CD4-positive, alpha-beta memory T cell (primary cell): ENCODE measurements at regions not wholly inside any gene's neighbourhood (a gene's known extent, or its start where the extent isn't known, plus 50 kb on each side); places are given as distances from the start of the nearest gene placed in this dataset.

Source experiments
- CTCF ChIA-PET: fragments of 350-600 bp; sonication (Branson Sonifier 250); formaldehyde crosslinking; loops from one replicate; lab custom pipeline; 2021; ENCODE audit warnings: inconsistent platforms; ENCODE audit not compliant: partially characterized antibody; lab: Charles Lee
- POLR2A ChIA-PET: fragments of 350-600 bp; sonication (Branson Sonifier 250); formaldehyde crosslinking; loops from one replicate; lab custom pipeline; 2021; ENCODE audit not compliant: partially characterized antibody; lab: Charles Lee
- DNase-seq, 5 donors: peaks; one replicate each; pipeline versions ENCODE4 v3.0.0 to v3.0.0-alpha.2; 2020 to 2022; ENCODE audit warnings: mixed read lengths in 1 of 5
- H3K27ac ChIP-seq: one replicate; pipeline ENCODE4 v1.7.0; 2013; ENCODE audit warnings: low read depth, low read length
- H3K27me3 ChIP-seq: 2 replicates; pipeline ENCODE4 v1.7.0; 2013; ENCODE audit warnings: mild to moderate bottlenecking, low read length, moderate library complexity; ENCODE audit not compliant: insufficient read depth
- H3K36me3 ChIP-seq: 2 replicates; pipeline ENCODE4 v1.7.0; 2013; ENCODE audit warnings: mild to moderate bottlenecking, low read length, moderate library complexity; ENCODE audit not compliant: insufficient read depth
- H3K4me1 ChIP-seq: 2 replicates; pipeline ENCODE4 v1.7.0; 2013; ENCODE audit warnings: mild to moderate bottlenecking, low read length, moderate library complexity; ENCODE audit not compliant: insufficient read depth
- H3K4me3 ChIP-seq, 2 donors: one replicate each; pipeline ENCODE4 v1.7.0; 2013; ENCODE audit warnings: low read length in 2 of 2, mild to moderate bottlenecking in 1 of 2
- H3K9me3 ChIP-seq, 2 donors: one replicate each; pipeline ENCODE4 v1.7.0; 2013; ENCODE audit warnings: low read length in 2 of 2, control low read depth in 1 of 2; ENCODE audit not compliant: control insufficient read depth in 1 of 2
- H3K27ac Mint-ChIP-seq, 7 donors: one replicate each; pipeline ENCODE4 v1.8.0; 2020 to 2021; ENCODE audit warnings: mixed read lengths in 7 of 7, mild to moderate bottlenecking in 6 of 7, inconsistent platforms in 3 of 7, moderate library complexity in 3 of 7
- H3K27me3 Mint-ChIP-seq, 2 donors: one replicate each; pipeline ENCODE4 v1.8.0; 2020 to 2021; ENCODE audit warnings: mixed read lengths in 2 of 2
- H3K36me3 Mint-ChIP-seq, 2 donors: one replicate each; pipeline ENCODE4 v1.8.0; 2020 to 2021; ENCODE audit warnings: mixed read lengths in 2 of 2, inconsistent platforms in 1 of 2, mild to moderate bottlenecking in 1 of 2
- H3K4me1 Mint-ChIP-seq, 4 donors: one replicate each; pipeline ENCODE4 v1.8.0; 2020 to 2021; ENCODE audit warnings: mixed read lengths in 4 of 4, mild to moderate bottlenecking in 1 of 4
- H3K4me3 Mint-ChIP-seq, 8 donors: one replicate each; pipeline ENCODE4 v1.8.0; 2020 to 2021; ENCODE audit warnings: mixed read lengths in 8 of 8, mild to moderate bottlenecking in 7 of 8, moderate library complexity in 6 of 8, inconsistent platforms in 3 of 8
- H3K9me3 Mint-ChIP-seq, 8 donors: one replicate each; pipeline ENCODE4 v1.8.0; 2020 to 2021; ENCODE audit warnings: mixed read lengths in 8 of 8, mild to moderate bottlenecking in 5 of 8, inconsistent platforms in 3 of 8, moderate library complexity in 1 of 8
- intact Hi-C: fragments of 100-400 bp; cut with micrococcal nuclease; formaldehyde crosslinking; loops from one replicate; pipeline ENCODE4 v1.15.1; 2023

- CTCF ChIA-PET, result no interaction called here
Measured at GRCh38 chr6:81237226-81237625, 515.3 kb downstream of the TENT5A start.

DNA sequence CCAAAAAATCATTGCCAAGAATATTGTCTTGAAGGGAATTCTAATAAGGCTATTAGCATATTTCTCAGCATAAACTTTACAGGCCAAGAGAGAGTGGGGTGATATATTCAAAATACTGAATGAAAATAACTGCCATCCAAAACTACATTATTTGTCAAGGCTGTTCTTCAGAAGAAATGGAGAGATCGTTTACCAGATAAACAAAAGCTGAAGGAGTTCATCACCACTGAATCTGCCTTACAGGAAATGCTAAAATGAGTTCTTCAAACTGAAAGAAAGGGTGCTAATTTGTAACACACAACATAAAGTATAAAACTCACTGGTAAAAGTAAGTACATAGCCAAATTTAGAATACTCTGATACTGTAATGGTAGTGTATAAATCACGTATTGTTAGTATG, 517.0 kb downstream of the TENT5A start:
- Histone ChIP-seq H3K4me1 (no peaks in the 10 kb centered on the region), H3K27ac (no peak overlapping the region), H3K36me3 (no peaks in the 10 kb centered on the region), H3K9me3 (no peaks in the 10 kb centered on the region), H3K4me3 (no peak overlapping the region), H3K27me3 (no peaks in the 10 kb centered on the region)
- Mint-ChIP-seq H3K36me3 (no peaks in the 10 kb centered on the region), H3K4me3 (no peak overlapping the region), H3K9me3 (peaks cover 0 to 3% (median 0%) of the 10 kb centered on the region in 8 donors), H3K4me1 (no peaks in the 10 kb centered on the region), H3K27me3 (no peaks in the 10 kb centered on the region), H3K27ac (no peak overlapping the region)
- ChIA-PET POLR2A (no interaction called here), CTCF (no interaction called here)
- intact Hi-C loops, result no loop called here
- DNase-seq, result no peak

More at GRCh38 chr6:81237226-81237625, 515.3 kb downstream of the TENT5A start:
- no peak overlapping the region for H3K27ac Mint-ChIP-seq
- no peaks in the 10 kb centered on the region for H3K36me3 ChIP-seq
- no peaks in the 10 kb centered on the region for H3K4me1 ChIP-seq
- H3K9me3 ChIP-seq, result no peaks in the 10 kb centered on the region
- H3K4me3 ChIP-seq, result no peak overlapping the region
- H3K27ac ChIP-seq, result no peak overlapping the region
- peaks cover 0 to 3% (median 0%) of the 10 kb centered on the region in 8 donors for H3K9me3 Mint-ChIP-seq
- H3K27me3 Mint-ChIP-seq, result no peaks in the 10 kb centered on the region
- H3K4me1 Mint-ChIP-seq, result no peaks in the 10 kb centered on the region
- POLR2A ChIA-PET, result no interaction called here
- H3K4me3 Mint-ChIP-seq, result no peak overlapping the region
- intact Hi-C loops, result no loop called here
- no peak for DNase-seq
- no peaks in the 10 kb centered on the region for H3K27me3 ChIP-seq
- no peaks in the 10 kb centered on the region for H3K36me3 Mint-ChIP-seq

DNA sequence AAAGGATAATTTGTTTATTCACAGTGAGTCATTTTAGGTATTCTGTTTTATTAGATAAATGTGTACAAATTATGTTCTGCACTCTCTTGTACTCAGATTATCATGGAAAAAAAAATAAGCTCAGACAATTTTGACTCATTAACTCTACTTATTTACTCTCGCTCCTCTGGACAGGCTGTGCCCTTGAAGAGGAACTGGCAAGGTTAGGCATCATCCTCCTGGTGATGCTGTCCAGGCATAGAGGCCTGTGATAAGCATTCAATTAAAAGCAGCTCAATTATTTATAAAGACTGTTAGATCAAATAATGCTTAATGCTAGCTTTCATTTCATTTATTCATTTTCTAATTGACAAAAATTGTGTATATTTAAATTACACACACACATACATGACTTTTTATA, 518.5 kb downstream of the TENT5A start:
- H3K9me3 Mint-ChIP-seq, result peaks cover 0 to 6% (median under 1%) of the 10 kb centered on the region in 8 donors
- no peak overlapping the region for H3K27ac ChIP-seq
- no peaks in the 10 kb centered on the region for H3K4me1 ChIP-seq
- H3K27ac Mint-ChIP-seq, result no peak overlapping the region
- no peaks in the 10 kb centered on the region for H3K4me1 Mint-ChIP-seq
- no peaks in the 10 kb centered on the region for H3K27me3 ChIP-seq
- no peak for DNase-seq
- ChIA-PET CTCF (no interaction called here), POLR2A (no interaction called here)
- no peak overlapping the region for H3K4me3 Mint-ChIP-seq
- intact Hi-C loops, result no loop called here
- no peaks in the 10 kb centered on the region for H3K27me3 Mint-ChIP-seq
- H3K36me3 ChIP-seq, result no peaks in the 10 kb centered on the region
- H3K4me3 ChIP-seq, result no peak overlapping the region
- H3K36me3 Mint-ChIP-seq, result no peaks in the 10 kb centered on the region
- H3K9me3 ChIP-seq, result no peaks in the 10 kb centered on the region

DNA sequence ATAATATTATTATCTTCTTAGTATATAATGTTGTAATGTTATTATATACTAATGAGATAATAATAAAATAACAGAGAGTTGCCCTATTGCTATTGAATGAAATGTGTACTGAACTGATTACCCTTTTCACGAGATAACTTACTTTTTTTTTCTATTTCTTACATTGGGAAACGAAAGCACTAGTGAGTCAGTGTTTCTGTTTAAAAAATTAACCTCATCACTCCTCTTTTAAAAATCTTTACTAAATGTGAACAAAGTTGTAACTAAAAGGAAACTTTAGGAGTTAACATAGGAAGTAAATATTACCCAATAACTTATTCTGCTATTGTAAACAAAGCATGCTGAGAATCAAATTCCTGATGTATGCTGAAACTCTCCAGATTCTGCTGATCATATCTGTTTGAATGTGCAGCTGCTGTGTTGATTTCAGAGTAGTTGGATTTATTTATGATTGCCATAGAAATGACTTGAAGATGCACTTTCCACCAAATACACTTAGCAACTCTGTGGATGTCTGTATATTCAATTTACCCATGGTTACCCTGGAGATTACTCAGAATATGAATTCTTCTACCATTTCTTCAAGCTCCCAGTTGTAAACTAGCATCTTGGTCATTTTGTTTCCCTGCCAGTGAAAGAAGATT, 523.4 kb downstream of the TENT5A start:
- H3K27me3 Mint-ChIP-seq, result no peaks in the 10 kb centered on the region
- no peak overlapping the region for H3K27ac Mint-ChIP-seq
- ChIA-PET POLR2A (no interaction called here), CTCF (no interaction called here)
- intact Hi-C loops, result no loop called here
- DNase-seq, result no peak
- H3K9me3 ChIP-seq, result no peaks in the 10 kb centered on the region
- peaks cover 0 to 3% (median under 1%) of the 10 kb centered on the region in 8 donors for H3K9me3 Mint-ChIP-seq
- H3K4me3 Mint-ChIP-seq, result no peak overlapping the region
- H3K4me3 ChIP-seq, result no peak overlapping the region
- no peaks in the 10 kb centered on the region for H3K4me1 Mint-ChIP-seq
- no peak overlapping the region for H3K27ac ChIP-seq
- H3K4me1 ChIP-seq, result no peaks in the 10 kb centered on the region
- H3K36me3 ChIP-seq, result no peaks in the 10 kb centered on the region
- H3K36me3 Mint-ChIP-seq, result no peaks in the 10 kb centered on the region
- no peaks in the 10 kb centered on the region for H3K27me3 ChIP-seq

GRCh38 chr6:81226957-81227356, 525.5 kb downstream of the TENT5A start:
- intact Hi-C loops, result no loop called here
- DNase-seq, result no peak
- H3K4me3 Mint-ChIP-seq, result no peak overlapping the region
- Histone ChIP-seq H3K27me3 (no peaks in the 10 kb centered on the region), H3K27ac (no peak overlapping the region), H3K36me3 (no peaks in the 10 kb centered on the region), H3K9me3 (no peaks in the 10 kb centered on the region), H3K4me1 (no peaks in the 10 kb centered on the region), H3K4me3 (no peak overlapping the region)
- H3K4me1 Mint-ChIP-seq, result no peaks in the 10 kb centered on the region
- CTCF ChIA-PET, result no interaction called here
- H3K36me3 Mint-ChIP-seq, result no peaks in the 10 kb centered on the region
- POLR2A ChIA-PET, result no interaction called here
- H3K27me3 Mint-ChIP-seq, result no peaks in the 10 kb centered on the region
- peaks cover 0 to 3% (median under 1%) of the 10 kb centered on the region in 8 donors for H3K9me3 Mint-ChIP-seq
- no peak overlapping the region for H3K27ac Mint-ChIP-seq

DNA sequence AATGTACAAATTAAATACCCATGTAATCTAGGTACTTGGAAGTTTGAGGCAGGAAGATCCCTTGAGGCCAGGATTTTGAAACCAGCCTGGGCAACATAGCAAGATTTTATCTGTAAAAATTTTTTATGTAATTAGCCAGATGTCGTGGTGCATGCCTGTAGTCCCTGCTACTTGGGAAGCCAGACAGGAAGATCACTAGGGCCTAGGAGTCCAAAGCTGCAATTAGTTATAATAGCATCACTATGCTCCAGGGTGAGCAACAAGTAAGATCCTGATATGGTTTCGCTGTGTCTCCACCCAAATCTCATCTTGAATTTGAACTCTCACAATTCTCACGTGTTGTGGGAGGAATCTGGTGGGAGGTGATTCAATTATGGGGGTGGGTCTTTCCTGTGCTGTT, 535.8 kb downstream of the TENT5A start:
- POLR2A ChIA-PET, result no interaction called here
- H3K9me3 ChIP-seq, result no peaks in the 10 kb centered on the region
- H3K4me1 Mint-ChIP-seq, result no peaks in the 10 kb centered on the region
- H3K27ac ChIP-seq, result no peak overlapping the region
- CTCF ChIA-PET, result no interaction called here
- H3K27me3 ChIP-seq, result no peaks in the 10 kb centered on the region
- no peaks in the 10 kb centered on the region for H3K27me3 Mint-ChIP-seq
- H3K9me3 Mint-ChIP-seq, result peaks cover 0 to 22% (median 12%) of the 10 kb centered on the region in 8 donors
- intact Hi-C loops, result no loop called here
- no peak overlapping the region for H3K4me3 Mint-ChIP-seq
- no peaks in the 10 kb centered on the region for H3K36me3 Mint-ChIP-seq
- H3K36me3 ChIP-seq, result no peaks in the 10 kb centered on the region
- no peaks in the 10 kb centered on the region for H3K4me1 ChIP-seq
- H3K27ac Mint-ChIP-seq, result no peak overlapping the region
- no peak for DNase-seq
- H3K4me3 ChIP-seq, result no peak overlapping the region

GRCh38 chr6:81215092-81215432, 537.4 kb downstream of the TENT5A start:
- no peaks in the 10 kb centered on the region for H3K27me3 ChIP-seq
- ChIA-PET CTCF (no interaction called here), POLR2A (no interaction called here)
- Mint-ChIP-seq H3K4me3 (no peak overlapping the region), H3K27ac (no peak overlapping the region), H3K4me1 (no peaks in the 10 kb centered on the region), H3K9me3 (peaks cover 0 to 21% (median 11%) of the 10 kb centered on the region in 8 donors), H3K36me3 (no peaks in the 10 kb centered on the region), H3K27me3 (no peaks in the 10 kb centered on the region)
- H3K36me3 ChIP-seq, result no peaks in the 10 kb centered on the region
- no peaks in the 10 kb centered on the region for H3K4me1 ChIP-seq
- intact Hi-C loops, result no loop called here
- no peak overlapping the region for H3K27ac ChIP-seq
- no peak overlapping the region for H3K4me3 ChIP-seq
- no peak for DNase-seq
- H3K9me3 ChIP-seq, result no peaks in the 10 kb centered on the region
